Type B pancreatic cell (in vitro differentiated cells): ENCODE measurements at regions not wholly inside any gene's neighbourhood (a gene's known extent, or its start where the extent isn't known, plus 50 kb on each side); places are given as distances from the start of the nearest gene placed in this dataset.
"Not testable (repeated sequence)": the region's sequence is repeated elsewhere in the genome, so short reads cannot be mapped to it uniquely, and the experiment has no call there.

Experiments used
- DNase-seq: peaks from one replicate; pipeline ENCODE4 v3.0.0; 2021; ENCODE audit warnings: mixed read lengths; ENCODE audit not compliant: unreplicated experiment; ENCODE audit errors: extremely low spot score
- H3K27ac Mint-ChIP-seq: 2 replicates; pipeline ENCODE4 v1.8.0; 2021; ENCODE audit warnings: mild to moderate bottlenecking, mixed read lengths
- H3K27me3 Mint-ChIP-seq: 2 replicates; pipeline ENCODE4 v1.8.0; 2021; ENCODE audit warnings: mixed read lengths
- H3K36me3 Mint-ChIP-seq: 2 replicates; pipeline ENCODE4 v1.8.0; 2021; ENCODE audit warnings: mixed read lengths
- H3K4me1 Mint-ChIP-seq: one replicate; pipeline ENCODE4 v1.8.0; 2021; ENCODE audit warnings: mixed read lengths; ENCODE audit not compliant: unreplicated experiment
- H3K4me3 Mint-ChIP-seq: 2 replicates; pipeline ENCODE4 v1.8.0; 2021; ENCODE audit warnings: mild to moderate bottlenecking, mixed read lengths
- H3K9me3 Mint-ChIP-seq: 2 replicates; pipeline ENCODE4 v1.8.0; 2021; ENCODE audit warnings: mixed read lengths
- CTCF ChIP-seq: fragments of 200-600 bp; sonication (generic); conservative IDR thresholded peaks from 2 replicates; pipeline ENCODE4 v1.5.0; 2021; ENCODE audit warnings: antibody characterized with exemption, mild to moderate bottlenecking

- H3K9me3 Mint-ChIP-seq, H3K4me3 Mint-ChIP-seq, H3K27ac Mint-ChIP-seq, H3K36me3 Mint-ChIP-seq, DNase-seq, H3K4me1 Mint-ChIP-seq, H3K27me3 Mint-ChIP-seq: not testable (repeated sequence)
These were observed 227.4 kb downstream of the SPATA31A1 start for GRCh38 chr9:39582677-39583412.

- H3K27me3 Mint-ChIP-seq, H3K9me3 Mint-ChIP-seq, H3K4me3 Mint-ChIP-seq, DNase-seq, H3K27ac Mint-ChIP-seq, H3K36me3 Mint-ChIP-seq, H3K4me1 Mint-ChIP-seq: not testable (repeated sequence)
These were observed 227.9 kb downstream of the SPATA31A1 start for GRCh38 chr9:39583413-39583747.

GRCh38 chr9:39585233-39585632 lies 229.8 kb downstream of the SPATA31A1 start:
- H3K36me3 Mint-ChIP-seq, H3K4me3 Mint-ChIP-seq, H3K27ac Mint-ChIP-seq, H3K9me3 Mint-ChIP-seq, H3K4me1 Mint-ChIP-seq, DNase-seq, H3K27me3 Mint-ChIP-seq: not testable (repeated sequence)

- TF ChIP-seq CTCF: no peak
- H3K9me3 Mint-ChIP-seq: no peaks in the 10 kb centered on the region
- no peaks in the 10 kb centered on the region for H3K36me3 Mint-ChIP-seq
- H3K4me1 Mint-ChIP-seq: peaks cover 5% of the 10 kb centered on the region
- no peak overlapping the region for H3K4me3 Mint-ChIP-seq
- no peak for DNase-seq
- H3K27ac Mint-ChIP-seq: no peak overlapping the region
- H3K27me3 Mint-ChIP-seq: no peaks in the 10 kb centered on the region
These were observed 232.5 kb downstream of the SPATA31A1 start for GRCh38 chr9:39587844-39588499.

- Mint-ChIP-seq H3K4me3 (no peak overlapping the region), H3K4me1 (peaks cover 5% of the 10 kb centered on the region), H3K36me3 (no peaks in the 10 kb centered on the region), H3K27ac (no peak overlapping the region), H3K27me3 (no peaks in the 10 kb centered on the region), H3K9me3 (no peaks in the 10 kb centered on the region)
- TF ChIP-seq CTCF: no peak
- no peak for DNase-seq
These were observed 233.2 kb downstream of the SPATA31A1 start for GRCh38 chr9:39588500-39589137.

GRCh38 chr9:39604089-39604488 lies 248.6 kb downstream of the SPATA31A1 start:
- H3K4me3 Mint-ChIP-seq, H3K4me1 Mint-ChIP-seq, H3K36me3 Mint-ChIP-seq, H3K9me3 Mint-ChIP-seq, DNase-seq, H3K27me3 Mint-ChIP-seq, H3K27ac Mint-ChIP-seq: not testable (repeated sequence)

GRCh38 chr9:39611449-39612231 lies 256.2 kb downstream of the SPATA31A1 start:
- not testable (repeated sequence) for H3K4me1 Mint-ChIP-seq, DNase-seq, H3K9me3 Mint-ChIP-seq, H3K36me3 Mint-ChIP-seq, H3K27ac Mint-ChIP-seq, H3K27me3 Mint-ChIP-seq, H3K4me3 Mint-ChIP-seq

- H3K9me3 Mint-ChIP-seq, H3K27ac Mint-ChIP-seq, H3K4me3 Mint-ChIP-seq, H3K27me3 Mint-ChIP-seq, H3K4me1 Mint-ChIP-seq, H3K36me3 Mint-ChIP-seq, DNase-seq: not testable (repeated sequence)
These were observed 261.0 kb downstream of the SPATA31A1 start for GRCh38 chr9:39616480-39616879.

GRCh38 chr9:39624048-39624447 lies 268.6 kb downstream of the SPATA31A1 start:
- H3K36me3 Mint-ChIP-seq, H3K27ac Mint-ChIP-seq, H3K9me3 Mint-ChIP-seq, DNase-seq, H3K4me3 Mint-ChIP-seq, H3K27me3 Mint-ChIP-seq, H3K4me1 Mint-ChIP-seq: not testable (repeated sequence)

GRCh38 chr9:39632071-39632470 lies 276.6 kb downstream of the SPATA31A1 start:
- not testable (repeated sequence) for H3K36me3 Mint-ChIP-seq, H3K4me1 Mint-ChIP-seq, DNase-seq, H3K4me3 Mint-ChIP-seq, H3K9me3 Mint-ChIP-seq, H3K27ac Mint-ChIP-seq, H3K27me3 Mint-ChIP-seq

- not testable (repeated sequence) for H3K4me3 Mint-ChIP-seq, H3K9me3 Mint-ChIP-seq, DNase-seq, H3K36me3 Mint-ChIP-seq, H3K4me1 Mint-ChIP-seq, H3K27me3 Mint-ChIP-seq, H3K27ac Mint-ChIP-seq
These were observed 293.6 kb downstream of the SPATA31A1 start for GRCh38 chr9:39649029-39649428.
